HS-5 (cell line): ENCODE measurements at regions not wholly inside any gene's neighbourhood (a gene's known extent, or its start where the extent isn't known, plus 50 kb on each side); places are given as distances from the start of the nearest gene placed in this dataset.

Source experiments
- DNase-seq: peaks from one replicate; pipeline ENCODE4 v3.0.0-alpha.2; 2012; ENCODE audit warnings: low read depth

GRCh38 chr13:22092791-22093560 lies 422.1 kb downstream of the FGF9 start:
- DNase-seq, result no peak

DNA sequence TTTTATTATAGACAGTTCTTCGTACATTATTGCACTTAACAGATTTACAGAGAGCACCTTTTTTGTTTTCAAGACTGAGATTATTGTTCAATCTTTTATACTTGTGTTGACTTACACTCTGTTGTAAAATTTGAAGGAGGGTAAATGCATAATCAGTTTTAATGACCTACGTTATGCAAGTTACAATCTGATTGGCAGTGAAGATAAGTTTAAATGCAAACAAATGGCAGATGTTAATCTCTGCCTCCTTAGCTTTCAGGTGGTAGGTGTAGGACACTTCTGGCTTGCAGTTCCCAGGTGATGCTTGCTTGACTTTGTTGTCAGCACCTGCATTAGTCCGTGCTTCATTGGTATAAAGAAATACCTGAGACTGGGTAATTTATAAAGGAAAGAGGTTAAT lies 424.9 kb downstream of the FGF9 start:
- no peak for DNase-seq

DNA sequence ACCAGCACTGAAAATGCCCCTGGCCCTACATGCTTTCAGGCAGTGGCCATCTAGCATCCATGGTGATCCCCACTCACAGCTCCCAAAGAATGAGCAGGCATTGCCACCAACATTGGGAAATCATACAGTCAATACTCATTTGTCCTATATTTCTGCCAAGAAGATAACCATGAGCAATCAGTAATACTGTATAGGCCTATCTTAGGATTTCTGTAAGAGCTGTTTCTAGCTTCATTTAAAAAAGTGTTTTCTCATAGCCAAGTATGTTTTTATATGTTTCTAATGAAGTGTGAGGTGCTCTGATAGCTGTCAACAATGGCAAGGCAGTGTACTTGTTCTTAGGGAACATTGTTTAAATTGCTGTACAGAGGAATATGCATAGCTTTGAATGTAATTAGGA lies 428.7 kb downstream of the FGF9 start:
- no peak for DNase-seq

DNA sequence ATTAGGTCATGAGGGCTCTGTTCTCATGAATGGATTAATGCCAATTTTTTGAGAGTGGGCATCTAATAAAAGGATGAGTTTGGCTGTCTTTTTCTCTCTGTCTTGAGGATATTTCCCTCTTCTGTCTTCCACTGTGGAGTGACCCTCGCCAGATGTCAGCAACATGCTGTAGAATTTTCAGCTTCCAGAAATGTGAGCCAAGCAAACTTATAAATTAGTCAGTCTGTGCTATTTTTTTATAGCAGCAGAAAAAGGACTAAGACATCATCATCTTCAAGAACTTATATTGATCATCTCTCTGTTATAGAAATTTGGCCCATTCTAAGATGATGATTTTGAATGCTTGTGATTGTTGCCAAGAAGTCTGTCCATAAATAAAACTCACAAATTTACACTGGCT lies 431.4 kb downstream of the FGF9 start:
- no peak for DNase-seq

DNA sequence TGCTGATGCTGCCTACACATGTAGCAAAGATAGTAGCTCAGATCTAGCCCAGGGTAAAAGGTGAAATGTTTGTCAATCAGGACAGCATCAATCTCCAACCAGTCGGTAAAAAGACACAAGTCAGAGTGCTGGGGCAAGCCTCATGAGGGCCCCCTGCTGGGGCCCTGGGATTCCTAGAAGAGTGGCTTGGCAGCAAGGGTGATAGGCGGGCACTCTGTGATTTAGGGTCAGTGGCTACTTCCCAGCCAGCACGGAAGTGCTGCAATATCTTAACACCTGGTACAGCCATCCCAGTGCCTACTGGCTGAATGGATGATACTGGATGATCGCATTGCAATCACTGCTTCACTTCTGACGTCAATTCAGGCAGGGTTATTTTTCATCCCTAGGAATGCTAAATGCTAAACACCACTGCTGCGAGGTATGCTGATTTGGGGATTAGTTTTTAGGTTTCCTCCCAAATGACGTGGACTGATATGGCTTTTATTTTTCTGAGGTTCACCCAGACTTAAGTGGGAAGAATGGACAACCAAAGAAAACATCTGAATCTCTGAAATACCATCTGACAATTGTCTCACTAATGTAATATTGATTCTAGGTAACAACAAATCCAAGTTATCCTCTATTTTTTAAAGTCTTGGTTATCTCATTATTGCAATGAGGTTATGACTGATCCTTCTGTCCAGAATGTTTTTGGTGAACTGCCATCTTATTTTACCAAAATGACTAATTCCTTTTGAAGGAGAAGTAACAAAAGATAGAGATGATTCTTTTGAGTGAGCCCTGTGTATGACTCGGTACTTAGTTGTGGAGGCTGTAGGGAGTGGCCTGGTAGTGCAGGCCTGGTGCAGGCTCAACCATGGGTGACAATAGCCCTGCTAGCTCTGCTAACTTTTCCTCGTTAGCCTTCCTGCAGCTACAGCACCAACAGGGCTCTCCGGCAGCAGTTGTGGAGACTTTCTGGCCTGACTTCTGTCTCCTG lies 432.5 kb downstream of the FGF9 start:
- no peak for DNase-seq

DNA sequence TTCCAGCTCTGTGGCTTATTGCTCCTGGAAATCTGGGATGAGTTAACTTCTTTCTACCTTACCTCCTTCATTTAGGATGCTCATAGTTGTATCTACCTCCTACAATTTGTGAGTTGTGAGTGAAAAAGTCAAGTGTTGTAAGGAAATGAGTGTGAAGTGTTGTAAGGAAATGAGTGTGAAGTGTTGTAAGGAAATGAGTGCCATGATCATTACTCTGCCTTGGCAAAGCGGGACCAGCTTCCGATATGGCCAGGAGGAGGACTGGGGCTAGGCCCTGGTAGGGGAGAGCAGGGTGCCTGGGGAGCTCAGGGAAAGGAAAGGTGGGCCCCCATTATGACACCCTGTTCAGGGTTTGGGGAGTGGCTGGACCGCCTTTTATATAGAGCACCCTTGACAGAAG lies 435.2 kb downstream of the FGF9 start:
- no peak for DNase-seq

- DNase-seq, result no peak
Measured at GRCh38 chr13:22107549-22107948, 436.7 kb downstream of the FGF9 start.

DNA sequence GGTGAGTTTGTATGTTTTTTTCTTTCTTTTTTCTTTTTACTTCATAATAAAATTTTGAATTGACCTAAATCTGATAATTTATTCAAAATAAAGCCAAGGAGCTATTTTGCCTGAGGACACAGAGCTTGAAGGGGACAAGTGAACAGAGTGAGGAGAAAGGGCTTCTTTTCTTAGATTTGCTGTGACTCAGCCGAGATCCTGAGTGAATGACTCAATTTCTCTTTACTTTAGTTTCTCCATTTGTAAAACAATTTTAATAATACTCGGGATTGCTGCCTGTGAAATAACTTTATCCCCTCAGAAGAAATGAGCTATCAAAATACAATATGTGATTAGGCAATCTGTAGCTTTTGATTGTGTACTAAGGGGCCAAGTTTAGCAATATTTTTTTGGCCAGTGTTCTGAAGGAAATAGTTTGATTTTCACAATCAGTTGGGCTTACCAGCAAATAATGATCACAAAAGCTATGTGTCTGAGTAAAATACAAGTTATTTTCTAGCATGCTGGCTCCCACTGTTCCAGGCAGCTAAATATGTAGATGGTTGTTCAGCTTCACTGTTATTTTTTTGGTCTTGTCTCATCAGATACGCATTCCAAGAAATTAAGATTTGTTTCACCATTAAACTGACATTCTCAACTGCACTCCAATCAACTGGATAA lies 437.5 kb downstream of the FGF9 start:
- no peak for DNase-seq

DNA sequence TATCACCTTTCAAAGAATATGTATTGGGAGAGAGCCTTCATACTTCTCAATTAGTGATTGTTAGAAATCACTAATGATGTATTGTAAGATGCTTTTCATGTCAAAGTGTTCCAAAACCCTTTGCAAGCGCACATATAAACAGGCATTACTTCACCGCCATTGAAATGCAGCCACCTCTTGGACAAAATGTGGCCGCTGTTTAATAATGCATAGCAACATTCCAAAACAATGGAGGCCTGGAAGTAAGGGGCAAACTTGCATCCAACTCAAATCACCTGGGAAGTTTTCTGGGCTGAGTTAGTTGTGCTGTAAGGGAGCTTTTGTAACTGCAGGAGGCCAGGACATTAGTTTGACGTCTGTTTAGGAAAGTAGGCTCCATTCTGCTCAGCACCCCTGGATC lies 438.1 kb downstream of the FGF9 start:
- no peak for DNase-seq

DNA sequence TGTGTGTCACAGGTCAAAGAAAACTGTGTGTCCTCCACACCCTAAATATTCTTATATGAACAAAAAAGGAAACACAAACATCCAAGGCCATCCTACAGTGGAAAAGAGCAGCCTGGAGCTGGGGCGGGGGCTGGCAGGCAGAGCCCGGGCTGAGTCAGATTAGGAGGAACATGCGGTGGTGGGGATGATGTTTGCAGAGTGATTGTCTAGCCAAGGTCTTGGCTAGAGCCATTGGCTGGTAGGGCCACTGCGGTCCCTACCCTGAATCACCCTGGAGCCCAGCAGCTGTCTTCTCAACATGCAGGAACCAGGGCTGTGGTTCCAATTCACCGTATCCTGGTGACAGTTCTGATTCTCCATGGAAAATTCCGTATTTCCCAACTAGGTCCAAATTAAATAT lies 439.5 kb downstream of the FGF9 start:
- DNase-seq, result no peak

GRCh38 chr13:22111152-22111783 lies 440.4 kb downstream of the FGF9 start:
- no peak for DNase-seq

- no peak for DNase-seq
Measured at GRCh38 chr13:22111961-22112360, 441.1 kb downstream of the FGF9 start.

GRCh38 chr13:22112956-22113745 lies 442.3 kb downstream of the FGF9 start:
- no peak for DNase-seq

GRCh38 chr13:22114630-22115311 lies 443.9 kb downstream of the FGF9 start:
- no peak for DNase-seq

GRCh38 chr13:22118158-22118557 lies 447.3 kb downstream of the FGF9 start:
- no peak for DNase-seq

GRCh38 chr13:22120646-22121045 lies 449.8 kb downstream of the FGF9 start:
- DNase-seq, result no peak

GRCh38 chr13:22121146-22121739 lies 450.4 kb downstream of the FGF9 start:
- no peak for DNase-seq

DNA sequence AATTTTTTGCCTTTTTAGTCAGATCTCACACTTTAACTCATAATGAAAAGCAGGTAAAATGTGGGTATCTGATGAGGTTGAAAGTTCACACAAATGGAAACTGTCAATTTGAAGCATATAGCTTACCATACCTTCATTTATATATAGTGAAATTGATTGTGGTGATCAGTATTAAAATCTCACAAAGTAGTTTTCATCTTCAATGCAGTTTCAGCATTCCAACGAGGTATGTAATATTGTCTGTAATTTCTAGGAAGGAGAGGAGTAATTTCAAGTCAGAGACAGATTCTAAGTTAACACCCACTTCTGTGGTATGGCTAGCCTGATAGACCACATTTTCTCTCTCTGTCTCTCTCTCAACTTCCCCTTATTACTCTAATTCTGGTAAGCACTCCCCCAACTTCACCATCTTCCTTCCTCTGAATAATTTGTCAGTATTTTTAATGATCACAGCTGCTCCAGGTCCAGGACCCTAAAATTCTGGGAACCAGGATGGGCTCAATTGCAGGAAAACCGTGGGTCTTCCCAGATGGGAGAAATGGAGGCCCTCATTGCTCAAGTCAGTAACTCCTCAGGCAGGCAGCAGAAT lies 455.7 kb downstream of the FGF9 start:
- no peak for DNase-seq

DNA sequence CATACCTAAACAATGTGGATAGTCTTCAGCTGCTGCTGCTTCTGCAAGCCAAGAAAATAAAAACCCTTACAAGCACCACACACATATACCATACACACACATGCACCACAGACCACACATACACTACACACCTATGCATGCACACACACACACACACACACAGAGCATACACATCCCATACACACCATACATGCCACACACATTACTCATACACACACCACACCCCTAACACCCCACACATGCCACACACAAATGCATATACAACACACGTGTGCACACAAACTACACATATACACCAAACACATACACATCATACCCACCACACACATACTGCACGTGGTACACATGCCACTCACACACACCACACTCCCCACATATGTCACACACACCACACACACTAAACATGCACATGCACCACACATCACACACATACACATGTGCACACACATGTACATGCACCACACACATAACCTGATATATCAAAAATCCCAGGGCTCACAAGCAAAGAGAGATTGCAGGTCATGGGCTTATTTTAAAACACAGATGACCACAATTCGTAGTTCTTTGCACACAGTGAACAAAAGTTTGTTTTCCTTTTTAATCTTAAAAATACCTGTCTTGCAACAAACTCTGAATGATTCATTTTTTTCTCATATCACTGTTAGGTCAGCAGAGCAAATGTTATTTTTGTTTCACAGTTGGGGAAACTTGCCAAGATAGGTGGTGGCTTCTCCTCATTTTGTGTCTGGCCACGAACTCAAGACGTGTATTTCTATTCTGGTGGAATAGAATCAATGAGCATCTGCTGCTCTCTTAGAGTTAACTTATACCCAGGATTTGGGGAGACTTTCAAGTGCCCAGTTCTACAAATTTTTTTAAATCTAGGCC lies 456.6 kb downstream of the FGF9 start:
- no peak for DNase-seq
